Mammary epithelial cell (primary cell): ENCODE measurements at regions not wholly inside any gene's neighbourhood (a gene's known extent, or its start where the extent isn't known, plus 50 kb on each side); places are given as distances from the start of the nearest gene placed in this dataset.

Experiments used
- EZH2 ChIP-seq: IDR thresholded peaks from 2 replicates; pipeline ENCODE4 v1.6.1; 2012; ENCODE audit warnings: low read length, inconsistent platforms, borderline replicate concordance
- TF ChIP-seq, protein P1 (sequence below), 2 donors: IDR thresholded peaks in 1 of 2; conservative IDR thresholded peaks in 1 of 2; 2 replicates each; pipeline ENCODE4 v1.5.1; 2011 to 2012; ENCODE audit warnings: inconsistent platforms in 2 of 2, low read length in 2 of 2, mild to moderate bottlenecking in 2 of 2, control low read depth in 1 of 2, low read depth in 1 of 2; ENCODE audit not compliant: insufficient read depth in 1 of 2; ENCODE audit errors: extremely low read depth in 1 of 2

DNA sequence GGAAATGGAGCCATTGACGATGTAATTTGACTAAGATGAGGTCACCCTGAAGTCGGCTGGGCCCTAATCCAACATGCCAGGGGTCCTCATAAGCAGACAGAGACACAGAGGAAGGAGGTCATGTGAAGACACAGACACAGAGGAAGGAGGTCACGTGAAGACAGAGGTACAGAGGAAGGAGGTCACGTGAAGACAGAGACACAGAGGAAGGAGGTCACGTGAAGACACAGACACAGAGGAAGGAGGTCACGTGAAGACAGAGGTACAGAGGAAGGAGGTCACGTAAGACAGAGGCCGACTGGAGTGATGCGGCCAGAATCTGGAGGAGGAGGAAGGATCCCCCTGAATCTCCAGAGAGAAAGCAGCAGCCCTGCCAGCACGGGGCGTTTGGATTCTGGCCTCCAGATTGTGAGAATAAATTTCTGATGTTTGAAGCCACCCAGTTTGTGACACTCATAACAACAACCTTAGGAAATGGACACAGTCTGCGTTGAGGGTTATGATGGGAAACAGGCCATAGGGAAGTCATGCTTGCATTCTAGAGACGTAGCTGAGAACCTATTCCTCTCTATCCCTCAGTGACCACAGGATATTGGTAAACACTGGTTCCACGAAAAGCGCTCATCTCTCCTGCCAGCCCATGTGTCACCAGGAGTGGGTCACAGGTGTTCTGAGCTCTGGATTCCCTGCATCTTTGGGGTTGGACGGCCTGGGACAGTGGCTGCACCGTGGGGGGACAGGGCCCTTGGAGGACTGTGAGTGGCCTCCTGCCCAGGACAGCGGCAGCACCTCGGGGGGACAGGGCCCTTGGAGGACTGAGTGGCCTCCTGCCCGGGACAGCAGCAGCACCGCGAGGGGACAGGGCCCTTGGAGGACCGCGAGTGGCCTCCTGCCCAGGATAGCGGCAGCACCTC lies 108.5 kb downstream of the SOX1 start:
- TF ChIP-seq, protein P1, sequence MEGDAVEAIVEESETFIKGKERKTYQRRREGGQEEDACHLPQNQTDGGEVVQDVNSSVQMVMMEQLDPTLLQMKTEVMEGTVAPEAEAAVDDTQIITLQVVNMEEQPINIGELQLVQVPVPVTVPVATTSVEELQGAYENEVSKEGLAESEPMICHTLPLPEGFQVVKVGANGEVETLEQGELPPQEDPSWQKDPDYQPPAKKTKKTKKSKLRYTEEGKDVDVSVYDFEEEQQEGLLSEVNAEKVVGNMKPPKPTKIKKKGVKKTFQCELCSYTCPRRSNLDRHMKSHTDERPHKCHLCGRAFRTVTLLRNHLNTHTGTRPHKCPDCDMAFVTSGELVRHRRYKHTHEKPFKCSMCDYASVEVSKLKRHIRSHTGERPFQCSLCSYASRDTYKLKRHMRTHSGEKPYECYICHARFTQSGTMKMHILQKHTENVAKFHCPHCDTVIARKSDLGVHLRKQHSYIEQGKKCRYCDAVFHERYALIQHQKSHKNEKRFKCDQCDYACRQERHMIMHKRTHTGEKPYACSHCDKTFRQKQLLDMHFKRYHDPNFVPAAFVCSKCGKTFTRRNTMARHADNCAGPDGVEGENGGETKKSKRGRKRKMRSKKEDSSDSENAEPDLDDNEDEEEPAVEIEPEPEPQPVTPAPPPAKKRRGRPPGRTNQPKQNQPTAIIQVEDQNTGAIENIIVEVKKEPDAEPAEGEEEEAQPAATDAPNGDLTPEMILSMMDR (conservative IDR thresholded peaks at IDR 0.05 in 1 of 2, IDR thresholded peaks at IDR 0.05 in 1 of 2; ENCODE audit: extremely low read depth in 1 of 2, insufficient read depth in 1 of 2, low read depth in 1 of 2, low read length in 2 of 2): no peak
- TF ChIP-seq EZH2: no peak
